Neural cell (in vitro differentiated cells): ENCODE measurements at regions not wholly inside any gene's neighbourhood (a gene's known extent, or its start where the extent isn't known, plus 50 kb on each side); places are given as distances from the start of the nearest gene placed in this dataset.

Experiments used
- H2AFZ ChIP-seq: fragments of 200-600, 300-800 bp; sonication (generic), shearing (Covaris generic); 2 replicates; pipeline ENCODE4 v1.6.0; 2014; ENCODE audit warnings: low read depth, mild to moderate bottlenecking, antibody characterized with exemption, low read length, moderate library complexity
- H3F3A ChIP-seq: fragments of 200-600 bp; shearing (Covaris generic); 2 replicates; pipeline ENCODE4 v1.6.1; 2016; ENCODE audit warnings: mild to moderate bottlenecking, moderate library complexity, mixed read lengths, antibody characterized with exemption, low read length; ENCODE audit not compliant: insufficient read depth, poor library complexity, severe bottlenecking
- H3K27ac ChIP-seq: fragments of 200-600, 300-800 bp; sonication (generic), shearing (Covaris generic); 2 replicates; pipeline ENCODE4 v1.5.1; 2014; ENCODE audit warnings: mild to moderate bottlenecking, low read length, moderate library complexity
- H3K27me3 ChIP-seq: fragments of 300-800, 200-600 bp; sonication (generic), shearing (Covaris generic); 2 replicates; pipeline ENCODE4 v1.6.0; 2014; ENCODE audit warnings: mild to moderate bottlenecking, low read depth, low read length, moderate library complexity; ENCODE audit not compliant: insufficient read depth
- H3K36me3 ChIP-seq: fragments of 300-800, 200-600 bp; sonication (generic), shearing (Covaris generic); 2 replicates; pipeline ENCODE4 v1.5.1; 2014; ENCODE audit warnings: mild to moderate bottlenecking, antibody characterized with exemption, low read length, moderate library complexity; ENCODE audit not compliant: insufficient read depth
- H3K4me2 ChIP-seq: fragments of 300-800, 200-600 bp; sonication (generic), shearing (Covaris generic); 2 replicates; pipeline ENCODE4 v1.6.0; 2014; ENCODE audit warnings: mild to moderate bottlenecking, low read length
- H3K4me3 ChIP-seq: fragments of 300-800, 200-600 bp; sonication (generic), shearing (Covaris generic); 2 replicates; pipeline ENCODE4 v1.5.1; 2014; ENCODE audit warnings: mild to moderate bottlenecking, low read length, moderate library complexity
- H3K79me2 ChIP-seq: fragments of 200-600 bp; shearing (Covaris generic); replicated peaks from 2 replicates; pipeline ENCODE4 v1.6.0; 2014; ENCODE audit warnings: mild to moderate bottlenecking, low read length, moderate library complexity; ENCODE audit not compliant: insufficient read depth
- H3K9ac ChIP-seq: fragments of 300-800, 200-600 bp; sonication (generic), shearing (Covaris generic); 2 replicates; pipeline ENCODE4 v1.6.1; 2016; ENCODE audit warnings: mild to moderate bottlenecking, low read length, mixed read lengths
- H3K9me2 ChIP-seq: fragments of 200-600 bp; shearing (Covaris generic); 2 replicates; pipeline ENCODE4 v1.6.1; 2016; ENCODE audit warnings: mild to moderate bottlenecking, low read length, mixed read lengths; ENCODE audit not compliant: insufficient read depth
- H3K9me3 ChIP-seq: fragments of 200-600, 300-800 bp; sonication (generic), shearing (Covaris generic); 2 replicates; pipeline ENCODE4 v1.6.1; 2016; ENCODE audit warnings: mild to moderate bottlenecking, mixed run types, low read length, moderate library complexity, mixed read lengths
- H4K20me1 ChIP-seq: fragments of 200-600 bp; shearing (Covaris generic); 2 replicates; pipeline ENCODE4 v1.6.1; 2016; ENCODE audit warnings: mild to moderate bottlenecking, mixed run types; ENCODE audit not compliant: insufficient read depth
- CTCF ChIP-seq: fragments of 450-650 bp; IDR thresholded peaks from 2 replicates; pipeline ENCODE4 v1.5.1; 2014; ENCODE audit warnings: antibody characterized with exemption, mild to moderate bottlenecking, moderate library complexity; ENCODE audit not compliant: poor library complexity, severe bottlenecking
- EP300 ChIP-seq: fragments of 450-650 bp; conservative IDR thresholded peaks from 2 replicates; pipeline ENCODE4 v1.6.1; 2014; ENCODE audit warnings: antibody characterized with exemption, mild to moderate bottlenecking, moderate library complexity; ENCODE audit not compliant: poor library complexity, severe bottlenecking
- EZH2 ChIP-seq: fragments of 200-600, 300-800 bp; shearing (Covaris generic), sonication (generic); IDR thresholded peaks from 2 replicates; pipeline ENCODE4 v1.6.1; 2014; ENCODE audit warnings: antibody characterized with exemption, low read length, borderline replicate concordance, mild to moderate bottlenecking; ENCODE audit not compliant: insufficient read depth, poor library complexity, severe bottlenecking
- MXI1 ChIP-seq: fragments of 450-650 bp; conservative IDR thresholded peaks from 2 replicates; pipeline ENCODE4 v1.6.1; 2014; ENCODE audit warnings: antibody characterized with exemption, mild to moderate bottlenecking; ENCODE audit not compliant: poor library complexity, severe bottlenecking
- POLR2AphosphoS5 ChIP-seq: IDR thresholded peaks from 2 replicates; pipeline ENCODE4 v1.6.1; 2012
- RAD21 ChIP-seq: fragments of 450-650 bp; conservative IDR thresholded peaks from 2 replicates; pipeline ENCODE4 v1.6.1; 2014; ENCODE audit warnings: antibody characterized with exemption, mild to moderate bottlenecking, moderate library complexity
- REST ChIP-seq: IDR thresholded peaks from 2 replicates; pipeline ENCODE4 v1.6.1; 2012; ENCODE audit warnings: borderline replicate concordance
- SMC3 ChIP-seq: fragments of 450-650 bp; conservative IDR thresholded peaks from 2 replicates; pipeline ENCODE4 v1.6.1; 2014; ENCODE audit warnings: antibody characterized with exemption, mild to moderate bottlenecking, moderate library complexity; ENCODE audit not compliant: poor library complexity
- TAF1 ChIP-seq: IDR thresholded peaks from 2 replicates; pipeline ENCODE4 v1.6.1; 2012; ENCODE audit warnings: low read depth

- H3K36me3 ChIP-seq: no peaks in the 10 kb centered on the region
These were observed 111.6 kb downstream of the NR2F2 start for GRCh38 chr15:96442076-96442475.

GRCh38 chr15:96444865-96445264, 114.4 kb downstream of the NR2F2 start:
- H3K9ac ChIP-seq: no peak overlapping the region
- no peak overlapping the region for H3K4me3 ChIP-seq
- no peaks in the 10 kb centered on the region for H3K9me3 ChIP-seq
- H4K20me1 ChIP-seq: no peaks in the 10 kb centered on the region
- H3K27ac ChIP-seq: no peak overlapping the region
- H3K9me2 ChIP-seq: no peaks in the 10 kb centered on the region
- no peaks in the 10 kb centered on the region for H3F3A ChIP-seq
- no peak overlapping the region for H2AFZ ChIP-seq
- no peaks in the 10 kb centered on the region for H3K36me3 ChIP-seq
- no peak overlapping the region for H3K4me2 ChIP-seq
- H3K27me3 ChIP-seq: no peaks in the 10 kb centered on the region
- no peaks in the 10 kb centered on the region for H3K79me2 ChIP-seq
- TF ChIP-seq MXI1 (no peak), RAD21 (no peak), EP300 (no peak), EZH2 (no peak), CTCF (no peak), POLR2AphosphoS5 (no peak)

More at GRCh38 chr15:96442076-96442475, 111.6 kb downstream of the NR2F2 start:
- Histone ChIP-seq H3K9me3 (no peaks in the 10 kb centered on the region), H4K20me1 (no peaks in the 10 kb centered on the region), H3F3A (no peaks in the 10 kb centered on the region), H2AFZ (no peak overlapping the region), H3K4me2 (no peak overlapping the region), H3K27ac (no peak overlapping the region), H3K9ac (no peak overlapping the region), H3K79me2 (no peaks in the 10 kb centered on the region), H3K27me3 (no peaks in the 10 kb centered on the region), H3K9me2 (no peaks in the 10 kb centered on the region), H3K4me3 (no peak overlapping the region)
- no peak for TF ChIP-seq EZH2
- TF ChIP-seq MXI1: no peak
- no peak for TF ChIP-seq CTCF
- no peak for TF ChIP-seq SMC3
- no peak for TF ChIP-seq POLR2AphosphoS5
- TF ChIP-seq EP300: no peak
- no peak for TF ChIP-seq REST
- no peak for TF ChIP-seq TAF1
- no peak for TF ChIP-seq RAD21
